ENCODE measurements at regions not wholly inside any gene's neighbourhood (a gene's known extent, or its start where the extent isn't known, plus 50 kb on each side); places are given as distances from the start of the nearest gene placed in this dataset.

DNA sequence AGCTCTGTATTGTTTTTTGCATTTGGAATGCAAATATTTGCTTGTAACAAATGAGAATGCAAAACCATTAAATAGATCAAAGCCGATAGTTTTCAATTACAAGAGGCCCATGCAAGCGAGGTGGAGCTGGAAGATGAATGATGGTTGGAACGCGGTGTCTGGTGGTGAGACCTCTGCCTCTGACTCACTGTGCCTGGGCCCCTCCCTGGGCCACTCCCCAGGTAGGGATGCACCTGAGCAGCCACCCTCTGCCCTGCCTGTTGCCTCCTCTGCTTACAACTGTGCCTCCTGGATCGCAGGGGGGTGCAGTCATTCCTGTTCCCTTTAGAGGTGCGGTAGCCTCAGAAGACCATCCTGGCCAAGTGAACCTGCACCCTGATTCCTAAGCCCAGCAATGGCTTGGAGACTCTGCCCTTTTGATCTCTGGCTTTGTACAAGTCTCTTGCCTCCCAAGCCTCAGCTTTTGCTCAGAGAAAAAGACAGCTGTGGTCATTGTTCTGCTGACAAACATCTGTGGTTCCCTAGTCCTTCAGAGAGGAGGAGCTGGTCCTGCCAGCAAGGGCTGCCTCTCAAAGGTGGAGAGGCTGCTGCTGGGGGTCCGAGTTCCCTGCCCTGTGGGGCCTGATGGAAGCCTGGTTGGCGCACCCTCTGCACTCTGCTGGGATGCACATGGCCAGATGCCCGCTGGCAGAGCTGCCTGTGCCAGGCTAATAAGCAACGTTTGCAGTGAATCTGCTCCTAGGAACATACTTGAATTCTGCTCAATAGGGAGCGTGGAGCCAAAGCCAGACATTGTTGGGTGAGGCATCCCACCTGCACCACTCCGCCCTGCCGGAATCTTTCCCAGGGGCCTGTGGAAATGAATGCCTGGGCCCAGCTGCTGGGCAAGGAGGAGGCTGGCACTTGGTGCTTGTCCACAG is 126.3 kb upstream of the TCERG1L start:
- Histone ChIP-seq H3K9me3 (ENCODE audit: low read depth, low read length, poor library complexity, severe bottlenecking) (no peaks in the 10 kb centered on the region), H3K4me3 (ENCODE audit: low read depth, low read length, poor library complexity, severe bottlenecking) (no peak overlapping the region), H3K27ac (ENCODE audit: low read depth, low read length, poor library complexity, severe bottlenecking) (no peak overlapping the region), H3K36me3 (ENCODE audit: insufficient read depth, low read length, poor library complexity, severe bottlenecking) (no peaks in the 10 kb centered on the region), H3K27me3 (replicated peaks; ENCODE audit: insufficient read depth, low read depth, low read length, poor library complexity) (peaks cover 11% of the 10 kb centered on the region), H3K4me1 (ENCODE audit: insufficient read depth, low read length, poor library complexity, severe bottlenecking) (no peaks in the 10 kb centered on the region)
- no peak for TF ChIP-seq EZH2 (IDR thresholded peaks at IDR 0.05; ENCODE audit: borderline replicate concordance, low read depth, low read length, poor library complexity, severe bottlenecking)
- TF ChIP-seq, protein P1, sequence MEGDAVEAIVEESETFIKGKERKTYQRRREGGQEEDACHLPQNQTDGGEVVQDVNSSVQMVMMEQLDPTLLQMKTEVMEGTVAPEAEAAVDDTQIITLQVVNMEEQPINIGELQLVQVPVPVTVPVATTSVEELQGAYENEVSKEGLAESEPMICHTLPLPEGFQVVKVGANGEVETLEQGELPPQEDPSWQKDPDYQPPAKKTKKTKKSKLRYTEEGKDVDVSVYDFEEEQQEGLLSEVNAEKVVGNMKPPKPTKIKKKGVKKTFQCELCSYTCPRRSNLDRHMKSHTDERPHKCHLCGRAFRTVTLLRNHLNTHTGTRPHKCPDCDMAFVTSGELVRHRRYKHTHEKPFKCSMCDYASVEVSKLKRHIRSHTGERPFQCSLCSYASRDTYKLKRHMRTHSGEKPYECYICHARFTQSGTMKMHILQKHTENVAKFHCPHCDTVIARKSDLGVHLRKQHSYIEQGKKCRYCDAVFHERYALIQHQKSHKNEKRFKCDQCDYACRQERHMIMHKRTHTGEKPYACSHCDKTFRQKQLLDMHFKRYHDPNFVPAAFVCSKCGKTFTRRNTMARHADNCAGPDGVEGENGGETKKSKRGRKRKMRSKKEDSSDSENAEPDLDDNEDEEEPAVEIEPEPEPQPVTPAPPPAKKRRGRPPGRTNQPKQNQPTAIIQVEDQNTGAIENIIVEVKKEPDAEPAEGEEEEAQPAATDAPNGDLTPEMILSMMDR (conservative IDR thresholded peaks at IDR 0.05; ENCODE audit: low read depth, low read length): no peak
- intact Hi-C loops (cut with micrococcal nuclease; ENCODE audit: unreplicated experiment): no loop called here
- BruUV-seq (replicated peaks): no TSS peak
- POLR2A ChIA-PET (ENCODE audit: low non-redundant PET): no interaction called here
- CTCF ChIA-PET: no interaction called here
- DNase-seq (ENCODE audit: low spot score): no peak

DNA sequence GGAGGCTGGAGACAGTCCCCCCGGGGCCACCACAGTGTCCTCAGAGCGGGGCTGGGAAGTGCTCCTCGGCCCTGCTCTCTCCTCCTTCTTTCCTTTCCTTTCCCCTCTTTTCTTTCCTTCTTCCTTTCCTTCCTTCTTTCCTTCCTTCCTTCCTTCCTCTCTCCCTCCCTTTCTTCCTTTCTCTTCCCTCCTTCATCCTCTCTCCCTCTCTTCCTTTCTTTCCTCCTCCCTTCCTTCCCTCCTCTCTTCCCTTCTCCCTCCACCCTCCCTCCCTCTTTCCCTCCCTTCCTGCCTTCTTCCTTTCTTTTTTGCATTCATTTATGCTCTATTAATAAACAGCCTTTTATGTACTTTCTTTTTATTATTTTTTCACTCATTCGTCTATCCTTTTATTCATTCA is 127.1 kb upstream of the TCERG1L start:
- no peak for TF ChIP-seq EZH2 (IDR thresholded peaks at IDR 0.05; ENCODE audit: borderline replicate concordance, low read depth, low read length, poor library complexity, severe bottlenecking)
- TF ChIP-seq, protein P1 (conservative IDR thresholded peaks at IDR 0.05; ENCODE audit: low read depth, low read length): no peak
- Histone ChIP-seq H3K4me3 (ENCODE audit: low read depth, low read length, poor library complexity, severe bottlenecking) (no peak overlapping the region), H3K27me3 (replicated peaks; ENCODE audit: insufficient read depth, low read depth, low read length, poor library complexity) (peaks cover 17% of the 10 kb centered on the region), H3K27ac (ENCODE audit: low read depth, low read length, poor library complexity, severe bottlenecking) (no peak overlapping the region), H3K4me1 (ENCODE audit: insufficient read depth, low read length, poor library complexity, severe bottlenecking) (no peaks in the 10 kb centered on the region), H3K36me3 (ENCODE audit: insufficient read depth, low read length, poor library complexity, severe bottlenecking) (no peaks in the 10 kb centered on the region), H3K9me3 (ENCODE audit: low read depth, low read length, poor library complexity, severe bottlenecking) (no peaks in the 10 kb centered on the region)
- intact Hi-C loops (cut with micrococcal nuclease; ENCODE audit: unreplicated experiment): no loop called here
- POLR2A ChIA-PET (ENCODE audit: low non-redundant PET): no interaction called here
- DNase-seq (ENCODE audit: low spot score): no peak
- BruUV-seq (replicated peaks): no TSS peak
- CTCF ChIA-PET: no interaction called here

DNA sequence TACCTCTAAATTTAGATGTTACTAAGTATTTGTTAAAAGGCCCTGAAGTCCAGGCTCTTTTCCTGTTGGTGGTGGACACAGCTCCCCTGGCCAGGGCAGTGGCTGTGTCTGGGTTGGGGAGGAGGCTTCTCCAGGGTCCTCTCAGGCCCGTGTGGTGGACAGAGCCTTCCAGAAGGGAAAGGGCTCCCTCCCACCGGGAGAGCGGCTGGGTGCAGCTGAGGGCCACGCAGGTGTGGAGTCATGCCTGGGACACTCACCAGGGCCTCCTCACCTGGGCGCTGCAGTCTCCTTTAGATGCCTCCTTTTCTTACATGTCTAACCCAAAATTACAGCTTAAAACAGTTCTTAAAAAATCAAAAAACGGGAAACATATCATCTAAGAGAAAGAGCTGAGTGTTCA is 128.2 kb upstream of the TCERG1L start:
- Histone ChIP-seq H3K36me3 (ENCODE audit: insufficient read depth, low read length, poor library complexity, severe bottlenecking) (no peaks in the 10 kb centered on the region), H3K27me3 (replicated peaks; ENCODE audit: insufficient read depth, low read depth, low read length, poor library complexity) (peaks cover 18% of the 10 kb centered on the region), H3K4me3 (ENCODE audit: low read depth, low read length, poor library complexity, severe bottlenecking) (no peak overlapping the region), H3K9me3 (ENCODE audit: low read depth, low read length, poor library complexity, severe bottlenecking) (no peaks in the 10 kb centered on the region), H3K4me1 (ENCODE audit: insufficient read depth, low read length, poor library complexity, severe bottlenecking) (no peaks in the 10 kb centered on the region), H3K27ac (ENCODE audit: low read depth, low read length, poor library complexity, severe bottlenecking) (no peak overlapping the region)
- DNase-seq (ENCODE audit: low spot score): no peak
- BruUV-seq (replicated peaks): no TSS peak
- POLR2A ChIA-PET (ENCODE audit: low non-redundant PET): no interaction called here
- intact Hi-C loops (cut with micrococcal nuclease; ENCODE audit: unreplicated experiment): no loop called here
- CTCF ChIA-PET: no interaction called here
- TF ChIP-seq, protein P1 (conservative IDR thresholded peaks at IDR 0.05; ENCODE audit: low read depth, low read length): no peak
- no peak for TF ChIP-seq EZH2 (IDR thresholded peaks at IDR 0.05; ENCODE audit: borderline replicate concordance, low read depth, low read length, poor library complexity, severe bottlenecking)
